AG08395 (cell line): ENCODE measurements at regions not wholly inside any gene's neighbourhood (a gene's known extent, or its start where the extent isn't known, plus 50 kb on each side); places are given as distances from the start of the nearest gene placed in this dataset.

Source experiments
- DNase-seq: peaks from one replicate; pipeline ENCODE4 v3.0.0; 2012; ENCODE audit warnings: mixed read lengths, low spot score

- DNase-seq: no peak
Measured at GRCh38 chr16:6204945-6205344, 1107.3 kb upstream of the EEF2KMT start.

- DNase-seq: no peak
Measured at GRCh38 chr16:6200861-6201260, 1103.3 kb upstream of the EEF2KMT start.

GRCh38 chr16:6200271-6200670 lies 1102.7 kb upstream of the EEF2KMT start:
- DNase-seq: no peak

DNA sequence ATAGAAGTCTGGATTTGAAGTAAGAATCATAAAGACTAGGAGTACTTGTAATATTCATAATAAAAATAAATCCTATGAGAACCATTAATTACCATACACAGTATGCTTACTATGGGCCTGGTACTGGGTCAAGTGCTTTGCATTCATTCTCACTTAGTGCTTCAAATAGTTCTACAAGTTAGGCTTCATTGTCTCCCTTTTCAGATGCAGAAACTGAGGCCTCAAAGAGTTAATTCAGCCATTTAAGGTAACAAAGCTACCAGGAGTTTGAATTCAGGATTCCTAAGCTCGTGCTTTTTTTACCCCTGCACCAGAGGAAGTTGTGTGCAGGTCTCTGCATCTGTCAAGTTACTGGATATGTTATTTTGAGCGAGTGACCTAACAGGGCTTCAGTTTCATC lies 1098.4 kb upstream of the EEF2KMT start:
- DNase-seq: no peak

DNA sequence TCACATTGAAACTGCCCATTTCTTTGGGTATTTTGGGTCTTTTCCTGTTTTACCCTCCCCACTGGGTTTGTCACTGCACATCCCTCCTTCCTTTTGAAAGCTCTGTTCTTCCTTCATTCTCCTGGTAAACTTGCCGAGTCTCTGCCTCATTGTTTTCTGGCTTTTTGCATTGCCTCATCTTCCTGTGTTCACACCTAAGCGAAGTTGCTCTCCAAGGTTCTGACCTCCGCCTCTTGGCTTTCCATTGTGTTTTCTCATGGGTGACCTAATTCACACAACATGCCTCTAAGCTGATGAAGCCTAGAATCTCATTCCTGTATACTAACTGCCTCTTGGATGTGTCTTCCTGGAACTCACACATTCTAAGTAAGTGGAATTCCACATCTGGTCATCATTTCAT lies 1096.1 kb upstream of the EEF2KMT start:
- DNase-seq: no peak

- DNase-seq: no peak
Measured at GRCh38 chr16:6192984-6193383, 1095.4 kb upstream of the EEF2KMT start.

DNA sequence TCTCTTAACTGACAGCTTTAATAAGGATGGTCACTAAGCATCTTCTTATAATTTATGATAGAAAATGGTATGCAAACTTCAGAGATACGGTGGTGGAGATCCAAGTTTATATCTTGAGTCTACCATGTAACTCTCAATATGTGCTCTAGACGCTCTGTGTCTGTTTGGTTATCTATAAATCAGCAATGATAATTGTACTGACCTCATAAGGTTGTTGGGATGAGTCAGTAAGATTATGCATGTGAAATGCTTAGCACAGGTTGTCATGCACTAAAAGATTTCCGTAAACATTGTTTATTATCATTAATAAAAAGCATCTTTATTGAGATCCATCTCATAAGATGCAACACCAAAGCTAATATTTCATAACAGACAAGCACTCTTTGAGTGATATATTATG lies 1094.9 kb upstream of the EEF2KMT start:
- no peak for DNase-seq

GRCh38 chr16:6190776-6191175 lies 1093.2 kb upstream of the EEF2KMT start:
- DNase-seq: no peak

DNA sequence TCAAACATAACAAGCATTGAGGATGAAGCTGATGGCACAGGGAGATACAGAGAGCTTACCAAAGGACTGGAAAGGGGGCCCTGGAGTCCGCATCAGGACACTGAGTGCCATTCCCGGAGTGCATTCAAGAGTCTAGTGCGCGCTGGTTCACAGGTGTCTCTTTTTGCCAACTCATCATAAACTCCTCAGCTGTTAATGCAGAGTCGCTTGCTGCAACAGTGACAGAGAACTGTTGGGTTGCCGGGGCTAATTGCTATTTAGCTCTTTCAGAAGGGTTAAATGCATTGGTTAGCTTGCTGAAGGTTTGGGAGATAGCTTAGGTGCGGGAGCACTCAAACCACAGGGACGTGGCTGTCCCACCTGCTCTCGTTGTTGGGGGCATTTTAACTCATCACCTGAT lies 1091.6 kb upstream of the EEF2KMT start:
- DNase-seq: no peak

DNA sequence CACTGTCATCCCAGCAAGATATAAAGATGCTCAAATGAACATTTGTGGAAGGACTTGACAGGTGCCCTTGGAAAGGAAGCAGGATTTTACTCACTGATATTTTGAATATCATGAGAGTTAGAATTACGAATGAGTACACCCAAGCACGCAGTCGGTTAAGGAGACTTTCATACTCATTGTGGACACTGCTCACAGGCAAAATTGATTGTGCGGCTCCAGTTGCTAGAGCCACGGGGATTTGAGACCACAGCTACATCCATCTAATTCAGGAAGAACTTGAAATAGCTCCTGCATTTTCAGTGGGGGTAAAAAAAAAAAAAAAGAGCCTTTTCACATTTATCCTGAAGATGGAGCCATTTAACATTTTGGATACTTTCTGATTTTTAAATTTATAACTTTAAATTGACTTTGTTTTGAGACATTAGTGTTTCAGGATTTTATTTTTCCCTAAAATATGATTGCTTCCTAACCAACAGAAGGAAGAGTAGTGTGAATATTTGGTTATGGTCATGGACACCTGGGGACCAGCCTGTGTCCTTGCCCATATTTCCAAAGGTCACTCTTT lies 1080.1 kb upstream of the EEF2KMT start:
- DNase-seq: no peak

DNA sequence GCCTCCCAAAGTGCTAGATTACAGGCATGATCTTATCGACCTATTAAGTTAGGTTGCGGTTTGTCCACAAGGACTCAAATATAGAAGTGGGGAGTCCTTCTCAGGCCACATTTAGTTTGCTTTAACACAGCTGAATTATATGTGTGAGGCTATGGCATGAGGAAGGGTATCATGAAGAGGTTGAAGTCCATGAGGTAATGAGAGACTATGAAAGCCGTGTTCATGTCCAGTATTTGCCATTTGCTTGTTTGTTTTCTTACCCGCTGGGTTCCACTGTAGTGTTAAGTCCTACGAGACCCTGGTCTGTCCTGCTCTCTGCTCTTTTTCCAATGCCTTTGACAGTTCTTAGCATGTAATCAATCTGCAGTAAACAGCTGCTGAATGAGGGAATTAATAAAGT lies 1072.4 kb upstream of the EEF2KMT start:
- DNase-seq: no peak

DNA sequence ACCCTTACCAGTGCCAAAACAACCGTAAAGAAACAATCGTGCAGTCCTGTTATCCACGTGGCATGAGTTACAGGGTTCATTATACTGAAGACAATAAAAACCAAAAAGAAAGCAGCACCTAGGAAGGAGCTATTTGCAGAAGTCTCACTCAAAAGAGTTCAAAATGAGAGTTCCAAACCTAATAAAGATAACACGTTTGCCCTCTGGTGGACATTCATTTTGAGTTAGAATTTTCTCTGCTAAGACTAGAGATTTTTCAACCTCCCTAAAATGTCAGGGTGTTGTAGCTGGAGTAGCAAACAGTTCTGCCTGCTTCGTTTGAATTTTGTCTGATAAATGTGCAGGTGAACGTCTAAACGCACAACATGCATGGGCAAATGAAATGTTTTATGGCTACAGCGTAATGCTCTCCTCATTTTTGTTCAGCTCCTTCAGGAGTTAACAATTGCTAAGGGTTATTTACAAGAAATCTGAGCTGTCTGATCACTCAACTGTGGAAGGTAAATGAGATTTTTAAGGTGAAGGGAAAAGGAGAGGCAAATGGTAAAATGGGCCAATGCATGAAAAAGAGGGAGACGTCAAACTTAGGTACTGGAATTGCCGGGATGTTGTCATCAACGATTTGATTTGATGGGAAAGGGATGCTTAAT lies 1067.9 kb upstream of the EEF2KMT start:
- no peak for DNase-seq

DNA sequence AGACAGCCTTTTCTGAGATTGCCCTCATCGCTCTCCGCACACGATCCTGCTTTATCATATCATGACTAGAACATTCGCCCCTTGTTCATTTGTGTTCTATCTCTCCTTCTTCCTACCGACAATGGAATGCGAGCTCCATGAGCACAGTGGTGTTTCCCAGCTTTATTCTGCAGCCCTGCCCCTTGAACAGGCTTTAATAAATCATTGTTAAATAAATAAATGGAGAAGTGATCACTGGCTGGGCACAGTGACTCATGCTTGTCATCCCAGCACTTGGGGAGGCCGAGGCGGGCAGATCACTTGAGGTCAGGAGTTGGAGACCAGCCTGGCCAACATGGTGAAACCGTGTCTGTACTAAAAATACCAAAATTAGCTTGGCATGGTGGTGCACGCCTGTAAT lies 1063.3 kb upstream of the EEF2KMT start:
- no peak for DNase-seq

DNA sequence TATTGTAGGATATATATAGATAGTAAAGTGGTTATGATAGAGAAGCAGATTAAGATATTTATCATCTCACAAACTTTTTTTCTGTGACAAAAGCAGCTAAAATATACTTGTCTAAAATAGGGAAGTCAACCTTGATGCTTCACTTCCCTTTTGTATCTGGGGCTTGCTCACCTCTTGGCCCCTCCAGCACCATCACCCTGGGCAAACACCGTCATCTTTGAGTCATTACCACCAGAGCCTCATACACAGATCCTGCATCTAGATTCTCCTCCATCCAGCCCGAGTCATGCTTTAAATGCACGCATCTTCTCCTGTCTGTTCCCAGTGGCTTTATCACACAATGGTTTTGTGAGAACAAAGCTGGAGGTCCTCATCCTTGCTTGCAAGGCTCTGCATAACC lies 1062.7 kb upstream of the EEF2KMT start:
- DNase-seq: no peak

DNA sequence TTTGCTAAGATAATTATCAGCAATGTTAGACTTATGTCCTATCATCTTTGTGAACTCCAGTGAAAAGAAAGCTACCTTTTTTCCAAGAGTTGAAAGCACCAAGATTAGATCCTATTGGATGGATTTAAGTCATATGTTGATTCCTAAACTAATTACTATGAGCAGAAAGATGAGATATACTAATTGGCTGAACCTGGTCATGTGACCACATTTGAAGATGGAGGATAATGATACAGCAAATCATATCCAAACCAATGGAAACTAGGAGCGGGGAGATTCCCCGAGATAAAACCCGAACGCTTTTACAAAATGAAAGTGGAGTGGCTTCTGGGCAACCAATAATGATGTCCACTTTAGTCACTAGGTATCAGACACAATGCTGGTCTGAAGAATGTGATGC lies 1060.2 kb upstream of the EEF2KMT start:
- no peak for DNase-seq

DNA sequence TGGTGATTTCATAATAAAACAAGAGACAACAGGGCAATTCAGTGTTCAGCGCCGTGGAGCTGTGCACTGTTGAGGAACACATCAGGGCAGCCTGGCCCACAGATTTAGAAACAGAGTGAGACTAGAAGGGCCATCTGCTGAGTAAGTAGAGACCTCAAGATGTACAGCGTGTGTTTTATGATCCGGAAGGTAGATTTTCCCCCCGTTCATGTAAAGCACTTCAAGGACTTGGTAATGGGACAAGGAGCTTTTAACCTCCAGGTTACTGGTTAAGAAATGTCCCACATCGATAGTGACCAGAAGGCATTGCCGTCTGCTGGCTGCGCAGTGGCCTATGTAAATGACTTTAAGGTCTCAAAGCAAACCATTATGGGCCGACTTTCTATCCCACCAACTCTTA lies 1057.7 kb upstream of the EEF2KMT start:
- no peak for DNase-seq

DNA sequence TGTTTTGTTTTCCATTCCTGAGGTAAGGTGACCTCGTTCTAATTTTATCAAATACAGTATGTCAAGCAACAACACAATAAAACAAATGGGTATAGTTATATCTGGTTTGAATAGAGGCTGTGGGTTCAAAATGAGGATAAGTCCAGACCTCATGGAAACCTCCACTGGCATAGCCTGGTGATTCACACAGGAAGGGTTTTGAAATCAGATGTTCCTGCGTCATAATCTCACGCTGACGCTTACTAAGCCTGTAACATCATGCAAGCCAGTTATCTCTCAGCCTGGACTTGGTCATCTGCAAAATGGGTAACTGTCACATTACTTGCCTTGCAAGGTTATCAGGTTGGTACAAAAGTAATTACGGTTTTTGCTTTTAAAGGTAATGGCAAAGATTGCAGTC lies 1056.3 kb upstream of the EEF2KMT start:
- no peak for DNase-seq

DNA sequence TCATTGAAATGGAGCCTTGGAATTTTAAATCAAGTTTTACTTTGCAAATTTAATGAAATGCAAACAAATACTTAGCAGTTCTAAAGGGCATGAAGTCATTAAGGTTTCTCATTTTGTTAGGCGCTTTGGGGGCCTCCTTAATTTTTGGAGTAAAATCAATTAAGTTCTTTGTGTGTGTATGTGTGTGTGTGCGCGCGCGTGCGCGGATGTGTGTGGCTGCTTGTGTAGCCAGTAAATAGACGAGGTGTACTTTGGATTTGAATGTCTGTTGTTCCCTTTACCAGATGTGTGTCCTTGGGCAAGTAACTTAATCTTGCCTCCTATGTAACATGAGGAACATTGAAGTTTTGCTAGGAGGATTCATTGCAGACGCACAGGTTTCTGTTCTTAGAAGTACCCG lies 1051.4 kb upstream of the EEF2KMT start:
- DNase-seq: no peak

DNA sequence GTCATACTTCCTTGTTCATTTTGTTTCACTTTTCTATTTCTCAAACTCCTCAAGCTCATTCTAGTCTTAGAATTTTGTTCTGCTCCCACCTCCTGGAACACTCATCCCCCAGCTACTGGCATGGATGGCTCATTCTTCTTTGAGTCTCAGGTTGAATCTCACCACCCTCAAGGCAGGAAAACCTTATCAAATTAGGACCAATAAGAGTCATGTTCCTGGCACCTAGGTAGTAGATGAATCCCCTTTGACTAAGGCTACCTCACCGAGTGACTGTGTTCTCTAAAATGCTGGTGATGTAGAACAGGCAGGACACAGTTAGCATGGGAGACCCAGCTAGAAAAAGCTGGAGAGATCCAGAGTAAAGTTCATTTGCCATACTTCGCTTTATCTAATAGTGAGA lies 1050.8 kb upstream of the EEF2KMT start:
- DNase-seq: no peak

DNA sequence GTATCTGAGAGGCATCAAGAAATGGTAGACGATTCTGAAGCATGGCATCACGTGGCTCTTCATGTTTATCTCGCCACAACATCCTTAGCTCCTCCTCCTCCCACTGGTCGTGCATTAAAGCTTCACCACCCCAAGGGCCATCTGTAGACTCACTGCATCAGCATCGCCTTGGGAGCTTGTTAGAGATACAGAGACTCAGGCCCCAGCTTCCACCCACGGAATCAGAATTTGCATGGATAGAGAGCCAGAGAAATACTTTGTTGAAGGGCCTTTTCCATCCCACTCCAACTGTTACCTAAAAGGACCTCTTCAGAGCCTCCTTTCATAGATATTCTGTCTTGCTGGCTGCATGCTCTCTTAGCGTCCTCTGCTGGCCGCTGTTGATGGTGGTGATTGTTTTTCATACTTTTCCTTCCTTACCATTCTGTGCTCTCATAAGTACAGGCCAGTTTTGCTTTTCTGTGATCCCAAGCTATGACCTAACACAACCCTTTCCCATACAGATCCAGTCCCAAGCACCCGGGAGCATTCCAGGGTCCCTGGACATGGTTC lies 1049.4 kb upstream of the EEF2KMT start:
- no peak for DNase-seq

- DNase-seq: no peak
Measured at GRCh38 chr16:6146356-6146755, 1048.8 kb upstream of the EEF2KMT start.

- DNase-seq: no peak
Measured at GRCh38 chr16:6144463-6144862, 1046.9 kb upstream of the EEF2KMT start.

DNA sequence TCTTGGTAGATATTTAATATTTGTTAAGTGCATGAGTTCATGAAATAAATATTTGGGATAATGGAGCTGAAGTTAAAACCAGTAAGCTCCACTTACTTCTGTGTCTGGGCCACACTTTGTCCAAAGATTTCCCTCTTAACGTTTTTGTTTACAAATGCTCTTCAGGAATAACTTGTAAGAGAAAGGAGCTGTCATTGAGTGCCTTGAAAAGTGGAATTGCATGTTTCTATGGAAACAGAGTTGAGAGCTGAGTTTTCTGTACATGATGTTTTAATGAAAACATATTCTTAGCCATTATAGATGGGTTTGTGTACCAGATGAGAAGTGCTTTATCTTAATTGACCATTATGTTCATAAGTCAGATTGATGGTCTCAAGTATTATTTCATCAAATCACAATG lies 1045.4 kb upstream of the EEF2KMT start:
- no peak for DNase-seq

GRCh38 chr16:6133009-6133557 lies 1035.5 kb upstream of the EEF2KMT start:
- DNase-seq: no peak
